ENCODE measurements at regions not wholly inside any gene's neighbourhood (a gene's known extent, or its start where the extent isn't known, plus 50 kb on each side); places are given as distances from the start of the nearest gene placed in this dataset.

- Histone ChIP-seq H2AFZ (ENCODE audit: low read length) (no peak overlapping the region), H3K9me3 (ENCODE audit: insufficient read depth in 2 of 2, low read depth in 1 of 2, low read length in 1 of 2) (no peaks in the 10 kb centered on the region; a peak in 1 of 4 replicates), H4K8ac (ENCODE audit: extremely low read depth, insufficient read depth, low read length) (no peak overlapping the region), H3K79me1 (ENCODE audit: low read depth, low read length) (no peaks in the 10 kb centered on the region), H3K36me3 (ENCODE audit: control insufficient read depth in 2 of 4, insufficient read depth in 4 of 4, low read length in 3 of 4) (no peaks in the 10 kb centered on the region), H3K9ac (replicated peaks in 1 of 4; ENCODE audit: extremely low read depth in 1 of 4, low read depth in 3 of 4, low read length in 3 of 4) (no peak overlapping the region), H2AK5ac (ENCODE audit: low read depth, low read length) (no peak overlapping the region), H3K4me1 (replicated peaks in 1 of 4; ENCODE audit: control insufficient read depth in 3 of 4, insufficient read depth in 4 of 4, low read length in 3 of 4) (no peaks in the 10 kb centered on the region), H2BK120ac (replicated peaks; ENCODE audit: low read depth, low read length) (no peak overlapping the region), H2BK15ac (ENCODE audit: low read length) (no peak overlapping the region), H3K27me3 (replicated peaks in 1 of 4; ENCODE audit: control insufficient read depth in 3 of 4, extremely low read depth in 1 of 4, insufficient read depth in 3 of 4, low read length in 3 of 4) (no peaks in the 10 kb centered on the region), H3K4me2 (ENCODE audit: insufficient read depth in 1 of 2, low read depth in 2 of 2, low read length in 2 of 2) (no peak overlapping the region), H3K4me3 (ENCODE audit: extremely low read depth in 1 of 4, insufficient read depth in 2 of 4, low read depth in 3 of 4, low read length in 4 of 4) (no peak overlapping the region), H3K23ac (ENCODE audit: insufficient read length) (no peak overlapping the region), H3K56ac (replicated peaks; ENCODE audit: insufficient read length, low read depth, low read length) (no peak overlapping the region), H4K5ac (ENCODE audit: insufficient read length, low read depth, low read length) (no peak overlapping the region), H4K20me1 (replicated peaks in 1 of 2; ENCODE audit: control insufficient read depth in 1 of 2, insufficient read depth in 2 of 2, low read length in 2 of 2) (no peaks in the 10 kb centered on the region), H2BK20ac (ENCODE audit: low read length) (no peak overlapping the region), H3K14ac (ENCODE audit: insufficient read length) (no peak overlapping the region), H2BK5ac (ENCODE audit: low read depth, low read length) (no peak overlapping the region), H2BK12ac (ENCODE audit: low read depth, low read length) (no peak overlapping the region), H3K79me2 (ENCODE audit: control insufficient read depth in 1 of 2, insufficient read depth in 2 of 2, low read length in 2 of 2) (no peaks in the 10 kb centered on the region), H3K18ac (ENCODE audit: extremely low read depth, low read length) (no peak overlapping the region), H3K23me2 (ENCODE audit: low read depth, low read length) (no peaks in the 10 kb centered on the region), H3K27ac (ENCODE audit: low read depth, low read length) (no peak overlapping the region), H3K4ac (replicated peaks; ENCODE audit: insufficient read length, low read depth, low read length) (no peak overlapping the region), H4K91ac (replicated peaks; ENCODE audit: insufficient read length, low read length) (no peak overlapping the region)
- FAIRE-seq (no peak), DNase-seq (ENCODE audit: low read depth in 1 of 2, low spot score in 2 of 2) (no peak)
- 88% methylated on average over 3 of the region's 3 CpGs; no CpG with 5 or more reads in 1 of the 2 experiments for WGBS, 2 experiments (ENCODE audit: extremely low coverage in 1 of 2, insufficient coverage in 1 of 2, insufficient read length in 1 of 2, insufficient replicate concordance in 2 of 2, low coverage in 1 of 2, low lambda C conversion rate in 2 of 2, missing lambda C conversion rate in 1 of 2)
- TF ChIP-seq TAF1 (IDR thresholded peaks at IDR 0.05; ENCODE audit: low read depth, low read length) (no peak), JUN (IDR thresholded peaks at IDR 0.05; ENCODE audit: low read depth, low read length) (no peak), KDM1A (IDR thresholded peaks at IDR 0.05; ENCODE audit: borderline replicate concordance, low read length) (no peak), KDM5A (IDR thresholded peaks at IDR 0.05; ENCODE audit: low read length) (no peak), RAD21 (IDR thresholded peaks at IDR 0.05 in 1 of 2, conservative IDR thresholded peaks at IDR 0.05 in 1 of 2; ENCODE audit: low read depth in 2 of 2, low read length in 2 of 2) (no peak), RNF2 (IDR thresholded peaks at IDR 0.05; ENCODE audit: borderline replicate concordance, low read depth, low read length, missing control alignments, poor library complexity, severe bottlenecking) (no peak), BCL11A (IDR thresholded peaks at IDR 0.05; ENCODE audit: low read depth in 2 of 2, low read length in 2 of 2) (no peak)
- POLR2A ChIA-PET (ENCODE audit: partially characterized antibody), result no interaction called here
- CTCF ChIA-PET (ENCODE audit: partially characterized antibody), result interaction anchor here (1.1 kb wide), 1 partner anchor 85 kb away, joined by 3 read pairs; no protein-coding TSS in a partner anchor
These were observed 50.2 kb upstream of the KCNE4 start for GRCh38 chr2:223001797-223002175.
